Liver (tissue), 3 donors: ENCODE measurements at regions not wholly inside any gene's neighbourhood (a gene's known extent, or its start where the extent isn't known, plus 50 kb on each side); places are given as distances from the start of the nearest gene placed in this dataset.

ENCODE experiments used
- GABPA ChIP-seq, 2 donors: IDR thresholded peaks in 1 of 2; conservative IDR thresholded peaks in 1 of 2; 2 replicates each; pipeline ENCODE4 v1.6.1; 2016; ENCODE audit warnings: antibody characterized with exemption in 2 of 2, mild to moderate bottlenecking in 1 of 2, moderate library complexity in 1 of 2
- JUND ChIP-seq, 2 donors: IDR thresholded peaks; 2 replicates each; pipeline ENCODE4 v1.6.1; 2016; ENCODE audit warnings: antibody characterized with exemption in 2 of 2
- RAD21 ChIP-seq, 2 donors: IDR thresholded peaks; 2 replicates each; pipeline ENCODE4 v1.6.1; 2016; ENCODE audit warnings: antibody characterized with exemption in 2 of 2, mild to moderate bottlenecking in 2 of 2
- RXRA ChIP-seq, 2 donors: IDR thresholded peaks; 2 replicates each; pipeline ENCODE4 v1.6.1; 2017 to 2018; ENCODE audit warnings: antibody characterized with exemption in 2 of 2, mild to moderate bottlenecking in 1 of 2
- TAF1 ChIP-seq: conservative IDR thresholded peaks from 2 replicates; pipeline ENCODE4 v1.6.1; 2016; ENCODE audit warnings: antibody characterized with exemption, mild to moderate bottlenecking
- YY1 ChIP-seq: IDR thresholded peaks from 2 replicates; pipeline ENCODE4 v1.6.1; 2016; ENCODE audit warnings: antibody characterized with exemption, mild to moderate bottlenecking
- TF ChIP-seq, protein P1 (sequence below): IDR thresholded peaks from 2 replicates; pipeline ENCODE4 v1.6.1; 2016; ENCODE audit warnings: antibody characterized with exemption
- TF ChIP-seq, protein P2 (sequence below): fragments of 150-350 bp; IDR thresholded peaks from 2 replicates; pipeline ENCODE4 v1.5.1; 2017; ENCODE audit warnings: improper control_type of control experiment, low read depth, low read length; ENCODE audit not compliant: missing input control
- TF ChIP-seq, protein P3 (sequence below): IDR thresholded peaks from 2 replicates; pipeline ENCODE4 v1.6.1; 2016; ENCODE audit warnings: antibody characterized with exemption, mild to moderate bottlenecking
- TF ChIP-seq, protein P4 (sequence below): IDR thresholded peaks from 2 replicates; pipeline ENCODE4 v1.6.1; 2016; ENCODE audit warnings: antibody characterized with exemption
- TF ChIP-seq, protein P5 (sequence below): IDR thresholded peaks from 2 replicates; pipeline ENCODE4 v1.6.1; 2016; ENCODE audit warnings: antibody characterized with exemption
- donor health status: healthy.
- donor health status: healthy.

DNA sequence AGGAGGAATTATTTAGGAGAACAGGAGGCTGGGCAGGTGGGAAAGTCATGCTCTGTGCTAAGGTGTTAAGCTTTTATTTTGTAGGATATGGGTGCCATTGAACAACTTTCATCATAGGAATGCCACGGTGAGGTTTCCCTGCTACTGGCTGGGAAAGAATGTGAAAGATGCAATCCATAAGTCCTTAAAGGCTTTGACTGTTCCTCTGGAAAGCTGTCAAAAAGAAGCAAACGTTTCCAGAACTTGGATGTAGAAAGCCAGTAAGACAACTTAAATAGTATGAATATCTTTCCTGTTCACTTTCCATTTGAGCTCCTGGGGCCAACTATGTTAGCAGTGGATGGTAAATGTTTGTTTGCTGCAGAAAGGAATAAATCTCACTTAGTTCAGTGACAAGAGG is 574.4 kb downstream of the RNF144B start:
- TF ChIP-seq, protein P1, sequence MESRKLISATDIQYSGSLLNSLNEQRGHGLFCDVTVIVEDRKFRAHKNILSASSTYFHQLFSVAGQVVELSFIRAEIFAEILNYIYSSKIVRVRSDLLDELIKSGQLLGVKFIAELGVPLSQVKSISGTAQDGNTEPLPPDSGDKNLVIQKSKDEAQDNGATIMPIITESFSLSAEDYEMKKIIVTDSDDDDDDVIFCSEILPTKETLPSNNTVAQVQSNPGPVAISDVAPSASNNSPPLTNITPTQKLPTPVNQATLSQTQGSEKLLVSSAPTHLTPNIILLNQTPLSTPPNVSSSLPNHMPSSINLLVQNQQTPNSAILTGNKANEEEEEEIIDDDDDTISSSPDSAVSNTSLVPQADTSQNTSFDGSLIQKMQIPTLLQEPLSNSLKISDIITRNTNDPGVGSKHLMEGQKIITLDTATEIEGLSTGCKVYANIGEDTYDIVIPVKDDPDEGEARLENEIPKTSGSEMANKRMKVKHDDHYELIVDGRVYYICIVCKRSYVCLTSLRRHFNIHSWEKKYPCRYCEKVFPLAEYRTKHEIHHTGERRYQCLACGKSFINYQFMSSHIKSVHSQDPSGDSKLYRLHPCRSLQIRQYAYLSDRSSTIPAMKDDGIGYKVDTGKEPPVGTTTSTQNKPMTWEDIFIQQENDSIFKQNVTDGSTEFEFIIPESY: no peak
- TF ChIP-seq, protein P2, sequence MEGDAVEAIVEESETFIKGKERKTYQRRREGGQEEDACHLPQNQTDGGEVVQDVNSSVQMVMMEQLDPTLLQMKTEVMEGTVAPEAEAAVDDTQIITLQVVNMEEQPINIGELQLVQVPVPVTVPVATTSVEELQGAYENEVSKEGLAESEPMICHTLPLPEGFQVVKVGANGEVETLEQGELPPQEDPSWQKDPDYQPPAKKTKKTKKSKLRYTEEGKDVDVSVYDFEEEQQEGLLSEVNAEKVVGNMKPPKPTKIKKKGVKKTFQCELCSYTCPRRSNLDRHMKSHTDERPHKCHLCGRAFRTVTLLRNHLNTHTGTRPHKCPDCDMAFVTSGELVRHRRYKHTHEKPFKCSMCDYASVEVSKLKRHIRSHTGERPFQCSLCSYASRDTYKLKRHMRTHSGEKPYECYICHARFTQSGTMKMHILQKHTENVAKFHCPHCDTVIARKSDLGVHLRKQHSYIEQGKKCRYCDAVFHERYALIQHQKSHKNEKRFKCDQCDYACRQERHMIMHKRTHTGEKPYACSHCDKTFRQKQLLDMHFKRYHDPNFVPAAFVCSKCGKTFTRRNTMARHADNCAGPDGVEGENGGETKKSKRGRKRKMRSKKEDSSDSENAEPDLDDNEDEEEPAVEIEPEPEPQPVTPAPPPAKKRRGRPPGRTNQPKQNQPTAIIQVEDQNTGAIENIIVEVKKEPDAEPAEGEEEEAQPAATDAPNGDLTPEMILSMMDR: no peak
- TF ChIP-seq RXRA (IDR thresholded peaks at IDR 0.05): no peak
- TF ChIP-seq, protein P3, sequence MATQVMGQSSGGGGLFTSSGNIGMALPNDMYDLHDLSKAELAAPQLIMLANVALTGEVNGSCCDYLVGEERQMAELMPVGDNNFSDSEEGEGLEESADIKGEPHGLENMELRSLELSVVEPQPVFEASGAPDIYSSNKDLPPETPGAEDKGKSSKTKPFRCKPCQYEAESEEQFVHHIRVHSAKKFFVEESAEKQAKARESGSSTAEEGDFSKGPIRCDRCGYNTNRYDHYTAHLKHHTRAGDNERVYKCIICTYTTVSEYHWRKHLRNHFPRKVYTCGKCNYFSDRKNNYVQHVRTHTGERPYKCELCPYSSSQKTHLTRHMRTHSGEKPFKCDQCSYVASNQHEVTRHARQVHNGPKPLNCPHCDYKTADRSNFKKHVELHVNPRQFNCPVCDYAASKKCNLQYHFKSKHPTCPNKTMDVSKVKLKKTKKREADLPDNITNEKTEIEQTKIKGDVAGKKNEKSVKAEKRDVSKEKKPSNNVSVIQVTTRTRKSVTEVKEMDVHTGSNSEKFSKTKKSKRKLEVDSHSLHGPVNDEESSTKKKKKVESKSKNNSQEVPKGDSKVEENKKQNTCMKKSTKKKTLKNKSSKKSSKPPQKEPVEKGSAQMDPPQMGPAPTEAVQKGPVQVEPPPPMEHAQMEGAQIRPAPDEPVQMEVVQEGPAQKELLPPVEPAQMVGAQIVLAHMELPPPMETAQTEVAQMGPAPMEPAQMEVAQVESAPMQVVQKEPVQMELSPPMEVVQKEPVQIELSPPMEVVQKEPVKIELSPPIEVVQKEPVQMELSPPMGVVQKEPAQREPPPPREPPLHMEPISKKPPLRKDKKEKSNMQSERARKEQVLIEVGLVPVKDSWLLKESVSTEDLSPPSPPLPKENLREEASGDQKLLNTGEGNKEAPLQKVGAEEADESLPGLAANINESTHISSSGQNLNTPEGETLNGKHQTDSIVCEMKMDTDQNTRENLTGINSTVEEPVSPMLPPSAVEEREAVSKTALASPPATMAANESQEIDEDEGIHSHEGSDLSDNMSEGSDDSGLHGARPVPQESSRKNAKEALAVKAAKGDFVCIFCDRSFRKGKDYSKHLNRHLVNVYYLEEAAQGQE: no peak
- no peak for TF ChIP-seq YY1
- TF ChIP-seq RAD21 (IDR thresholded peaks at IDR 0.05): no peak
- no peak for TF ChIP-seq TAF1
- TF ChIP-seq GABPA (IDR thresholded peaks at IDR 0.05 in 1 of 2, conservative IDR thresholded peaks at IDR 0.05 in 1 of 2): no peak
- TF ChIP-seq, protein P4, sequence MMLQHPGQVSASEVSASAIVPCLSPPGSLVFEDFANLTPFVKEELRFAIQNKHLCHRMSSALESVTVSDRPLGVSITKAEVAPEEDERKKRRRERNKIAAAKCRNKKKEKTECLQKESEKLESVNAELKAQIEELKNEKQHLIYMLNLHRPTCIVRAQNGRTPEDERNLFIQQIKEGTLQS: no peak
- no peak for TF ChIP-seq JUND (IDR thresholded peaks at IDR 0.05)
- TF ChIP-seq, protein P5, sequence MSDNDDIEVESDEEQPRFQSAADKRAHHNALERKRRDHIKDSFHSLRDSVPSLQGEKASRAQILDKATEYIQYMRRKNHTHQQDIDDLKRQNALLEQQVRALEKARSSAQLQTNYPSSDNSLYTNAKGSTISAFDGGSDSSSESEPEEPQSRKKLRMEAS: no peak
